ENCODE measurements at regions not wholly inside any gene's neighbourhood (a gene's known extent, or its start where the extent isn't known, plus 50 kb on each side); places are given as distances from the start of the nearest gene placed in this dataset.

- no peaks in the 10 kb centered on the region for H3K36me3 ChIP-seq (ENCODE audit: control insufficient read depth, insufficient read depth, low read length)
- DNase-seq (ENCODE audit: low read depth) (no peak), FAIRE-seq (no peak)
- H3K27me3 ChIP-seq (ENCODE audit: control insufficient read depth, insufficient read depth, low read length) = no peaks in the 10 kb centered on the region
- no peak overlapping the region for H3K4me3 ChIP-seq (ENCODE audit: low read depth, low read length)
- TF ChIP-seq CTCF (IDR thresholded peaks at IDR 0.05; ENCODE audit: insufficient read depth, low read length, severe bottlenecking) = no peak
Measured at GRCh38 chr21:27403011-27403410, 436.1 kb upstream of the ADAMTS5 start.

- no peak for TF ChIP-seq CTCF (IDR thresholded peaks at IDR 0.05; ENCODE audit: insufficient read depth, low read length, severe bottlenecking)
- FAIRE-seq (no peak), DNase-seq (ENCODE audit: low read depth) (no peak)
- Histone ChIP-seq H3K36me3 (ENCODE audit: control insufficient read depth, insufficient read depth, low read length) (no peaks in the 10 kb centered on the region), H3K4me3 (ENCODE audit: low read depth, low read length) (no peak overlapping the region), H3K27me3 (ENCODE audit: control insufficient read depth, insufficient read depth, low read length) (no peaks in the 10 kb centered on the region)
Measured at GRCh38 chr21:27400045-27400444, 433.2 kb upstream of the ADAMTS5 start.

- no peak for TF ChIP-seq CTCF (IDR thresholded peaks at IDR 0.05; ENCODE audit: insufficient read depth, low read length, severe bottlenecking)
- DNase-seq (ENCODE audit: low read depth) (no peak), FAIRE-seq (no peak)
- Histone ChIP-seq H3K4me3 (ENCODE audit: low read depth, low read length) (no peak overlapping the region), H3K36me3 (ENCODE audit: control insufficient read depth, insufficient read depth, low read length) (no peaks in the 10 kb centered on the region), H3K27me3 (ENCODE audit: control insufficient read depth, insufficient read depth, low read length) (no peaks in the 10 kb centered on the region)
Measured at GRCh38 chr21:27397578-27397977, 430.7 kb upstream of the ADAMTS5 start.

GRCh38 chr21:27393726-27394125 lies 426.8 kb upstream of the ADAMTS5 start:
- H3K36me3 ChIP-seq (ENCODE audit: control insufficient read depth, insufficient read depth, low read length) = no peaks in the 10 kb centered on the region
- no peaks in the 10 kb centered on the region for H3K27me3 ChIP-seq (ENCODE audit: control insufficient read depth, insufficient read depth, low read length)
- FAIRE-seq (no peak), DNase-seq (ENCODE audit: low read depth) (no peak)
- H3K4me3 ChIP-seq (ENCODE audit: low read depth, low read length) = no peak overlapping the region
- no peak for TF ChIP-seq CTCF (IDR thresholded peaks at IDR 0.05; ENCODE audit: insufficient read depth, low read length, severe bottlenecking)

- no peak overlapping the region for H3K4me3 ChIP-seq (ENCODE audit: low read depth, low read length)
- peak; percentile 47 for FAIRE-seq
- no peaks in the 10 kb centered on the region for H3K27me3 ChIP-seq (ENCODE audit: control insufficient read depth, insufficient read depth, low read length)
- no peaks in the 10 kb centered on the region for H3K36me3 ChIP-seq (ENCODE audit: control insufficient read depth, insufficient read depth, low read length)
- no peak for TF ChIP-seq CTCF (IDR thresholded peaks at IDR 0.05; ENCODE audit: insufficient read depth, low read length, severe bottlenecking)
- no peak for DNase-seq (ENCODE audit: low read depth)
Measured at GRCh38 chr21:27391990-27392389, 425.1 kb upstream of the ADAMTS5 start.

- no peaks in the 10 kb centered on the region for H3K36me3 ChIP-seq (ENCODE audit: control insufficient read depth, insufficient read depth, low read length)
- DNase-seq (ENCODE audit: low read depth) (no peak), FAIRE-seq (no peak)
- H3K4me3 ChIP-seq (ENCODE audit: low read depth, low read length) = no peak overlapping the region
- no peak for TF ChIP-seq CTCF (IDR thresholded peaks at IDR 0.05; ENCODE audit: insufficient read depth, low read length, severe bottlenecking)
- H3K27me3 ChIP-seq (ENCODE audit: control insufficient read depth, insufficient read depth, low read length) = no peaks in the 10 kb centered on the region
Measured at GRCh38 chr21:27390384-27390783, 423.5 kb upstream of the ADAMTS5 start.
